Caco-2 (cell line): ENCODE measurements at regions not wholly inside any gene's neighbourhood (a gene's known extent, or its start where the extent isn't known, plus 50 kb on each side); places are given as distances from the start of the nearest gene placed in this dataset.
"Not testable (repeated sequence)": the region's sequence is repeated elsewhere in the genome, so short reads cannot be mapped to it uniquely, and the experiment has no call there.

Source experiments
- BruUV-seq: library from RNA; stranded (reverse); fragments of 400-500 nt; replicated peaks from 2 replicates; lab custom pipeline; 2021; lab: Mats Ljungman, UMichigan
- CTCF ChIA-PET: fragments of 300-600 bp; sonication (Branson Sonifier 250); formaldehyde crosslinking; loops from one replicate; lab custom pipeline; 2022; ENCODE audit warnings: antibody characterized with exemption; lab: Charles Lee
- POLR2A ChIA-PET: fragments of 300-600 bp; sonication (Branson Sonifier 250); formaldehyde crosslinking; loops from one replicate; lab custom pipeline; 2022; ENCODE audit warnings: antibody characterized with exemption; lab: Charles Lee
- DNase-seq, 2 experiments: peaks; one replicate each; pipeline versions ENCODE4 v3.0.0 to v3.0.0-alpha.2; 2020 to 2022
- H3K27me3 ChIP-seq: replicated peaks from 2 replicates; pipeline ENCODE4 v1.6.0; 2011; ENCODE audit warnings: low read length; ENCODE audit not compliant: control insufficient read depth, insufficient read depth
- H3K36me3 ChIP-seq: 2 replicates; pipeline ENCODE4 v1.5.1; 2011; ENCODE audit warnings: low read length; ENCODE audit not compliant: control insufficient read depth, insufficient read depth
- H3K4me1 ChIP-seq: fragments of 250-450 bp; sonication (Bioruptor Pico); 2 replicates; pipeline ENCODE4 v1.5.1; 2020; ENCODE audit warnings: mild to moderate bottlenecking
- H3K4me3 ChIP-seq: 2 replicates; pipeline ENCODE4 v1.5.1; 2011; ENCODE audit warnings: low read depth, mild to moderate bottlenecking, control low read depth, low read length
- H3K9me3 ChIP-seq: fragments of 250-450 bp; sonication (Bioruptor Pico); 2 replicates; pipeline ENCODE4 v1.5.1; 2020; ENCODE audit warnings: mild to moderate bottlenecking, moderate library complexity
- H3K27ac Mint-ChIP-seq: one replicate; pipeline ENCODE4 v1.8.0; 2022; ENCODE audit warnings: mixed read lengths; ENCODE audit not compliant: unreplicated experiment
- H3K27me3 Mint-ChIP-seq: one replicate; pipeline ENCODE4 v1.8.0; 2022; ENCODE audit warnings: mixed read lengths; ENCODE audit not compliant: insufficient read depth, unreplicated experiment
- H3K36me3 Mint-ChIP-seq: one replicate; pipeline ENCODE4 v1.8.0; 2022; ENCODE audit warnings: mild to moderate bottlenecking, mixed read lengths; ENCODE audit not compliant: insufficient read depth, unreplicated experiment
- H3K4me1 Mint-ChIP-seq: one replicate; pipeline ENCODE4 v1.8.0; 2022; ENCODE audit warnings: low read depth, mixed read lengths; ENCODE audit not compliant: unreplicated experiment
- H3K4me3 Mint-ChIP-seq: one replicate; pipeline ENCODE4 v1.8.0; 2022; ENCODE audit warnings: mild to moderate bottlenecking, moderate library complexity, mixed read lengths; ENCODE audit not compliant: unreplicated experiment
- H3K9me3 Mint-ChIP-seq: one replicate; pipeline ENCODE4 v1.8.0; 2022; ENCODE audit warnings: mixed read lengths; ENCODE audit not compliant: unreplicated experiment
- CTCF ChIP-seq, 2 experiments: fragments of 200-600 bp in 1 of 2; IDR thresholded peaks; 1 replicate in 1 of 2; 2 replicates in 1 of 2; pipeline versions ENCODE4 v1.5.1 to v1.8.0; 2011 to 2022; ENCODE audit warnings: antibody characterized with exemption in 1 of 2, control low read depth in 1 of 2, inconsistent platforms in 1 of 2, low read depth in 1 of 2, low read length in 1 of 2, mild to moderate bottlenecking in 1 of 2, moderate library complexity in 1 of 2; ENCODE audit not compliant: insufficient read depth in 1 of 2, severe bottlenecking in 1 of 2, unreplicated experiment in 1 of 2
- intact Hi-C: fragments of 100-400 bp; cut with micrococcal nuclease; formaldehyde crosslinking; loops from one replicate; pipeline ENCODE4 v1.10.0; 2022; ENCODE audit not compliant: unreplicated experiment

- H3K36me3 ChIP-seq, result no peaks in the 10 kb centered on the region
- H3K27ac Mint-ChIP-seq, result no peak overlapping the region
- no peak overlapping the region for H3K4me3 ChIP-seq
- peaks cover 6% of the 10 kb centered on the region for H3K27me3 Mint-ChIP-seq
- H3K27me3 ChIP-seq, result no peaks in the 10 kb centered on the region
- intact Hi-C loops, result no loop called here
- no peak for DNase-seq
- H3K9me3 Mint-ChIP-seq, result no peaks in the 10 kb centered on the region
- no peaks in the 10 kb centered on the region for H3K4me1 Mint-ChIP-seq
- ChIA-PET CTCF (no interaction called here), POLR2A (no interaction called here)
- H3K9me3 ChIP-seq, result no peaks in the 10 kb centered on the region
- no peaks in the 10 kb centered on the region for H3K36me3 Mint-ChIP-seq
- TF ChIP-seq CTCF (IDR thresholded peaks at IDR 0.05; ENCODE audit: insufficient read depth in 1 of 2, low read depth in 1 of 2, low read length in 1 of 2, severe bottlenecking in 1 of 2, unreplicated experiment in 1 of 2), result no peak
- no peaks in the 10 kb centered on the region for H3K4me1 ChIP-seq
- no peak overlapping the region for H3K4me3 Mint-ChIP-seq
- BruUV-seq, result no TSS peak
Observed at GRCh38 chr16:73399486-73399885, 351.6 kb upstream of the ZFHX3 start.

GRCh38 chr16:73398604-73399003, 350.7 kb upstream of the ZFHX3 start:
- H3K27me3 Mint-ChIP-seq, BruUV-seq, H3K9me3 Mint-ChIP-seq, H3K27ac Mint-ChIP-seq, DNase-seq, H3K4me3 Mint-ChIP-seq, CTCF ChIA-PET, H3K36me3 ChIP-seq, H3K4me1 Mint-ChIP-seq, H3K9me3 ChIP-seq, H3K4me3 ChIP-seq, H3K27me3 ChIP-seq, H3K36me3 Mint-ChIP-seq, H3K4me1 ChIP-seq, intact Hi-C loops: not testable (repeated sequence)
- POLR2A ChIA-PET, result interaction anchor here (0.7 kb wide), 1 partner anchor 875 kb away, joined by 9 read pairs; no protein-coding TSS in a partner anchor

GRCh38 chr16:73396556-73396955, 348.6 kb upstream of the ZFHX3 start:
- POLR2A ChIA-PET, result no interaction called here
- Histone ChIP-seq H3K4me3 (no peak overlapping the region), H3K4me1 (no peaks in the 10 kb centered on the region), H3K9me3 (no peaks in the 10 kb centered on the region), H3K36me3 (no peaks in the 10 kb centered on the region), H3K27me3 (no peaks in the 10 kb centered on the region)
- Mint-ChIP-seq H3K9me3 (no peaks in the 10 kb centered on the region), H3K27ac (no peak overlapping the region), H3K4me1 (no peaks in the 10 kb centered on the region), H3K4me3 (no peak overlapping the region), H3K27me3 (peaks cover 3% of the 10 kb centered on the region), H3K36me3 (no peaks in the 10 kb centered on the region)
- TF ChIP-seq CTCF (IDR thresholded peaks at IDR 0.05; ENCODE audit: insufficient read depth in 1 of 2, low read depth in 1 of 2, low read length in 1 of 2, severe bottlenecking in 1 of 2, unreplicated experiment in 1 of 2), result no peak
- intact Hi-C loops, result no loop called here
- DNase-seq, result no peak
- CTCF ChIA-PET, result no interaction called here
- no TSS peak for BruUV-seq

GRCh38 chr16:73390936-73391335, 343.0 kb upstream of the ZFHX3 start:
- H3K27me3 ChIP-seq, result no peaks in the 10 kb centered on the region
- intact Hi-C loops, result no loop called here
- CTCF ChIA-PET, result no interaction called here
- no TSS peak for BruUV-seq
- peaks cover 8% of the 10 kb centered on the region for H3K9me3 Mint-ChIP-seq
- H3K4me1 ChIP-seq, result no peaks in the 10 kb centered on the region
- TF ChIP-seq CTCF (IDR thresholded peaks at IDR 0.05; ENCODE audit: insufficient read depth in 1 of 2, low read depth in 1 of 2, low read length in 1 of 2, severe bottlenecking in 1 of 2, unreplicated experiment in 1 of 2), result no peak
- H3K4me1 Mint-ChIP-seq, result no peaks in the 10 kb centered on the region
- no peaks in the 10 kb centered on the region for H3K36me3 Mint-ChIP-seq
- H3K9me3 ChIP-seq, result no peaks in the 10 kb centered on the region
- H3K36me3 ChIP-seq, result no peaks in the 10 kb centered on the region
- POLR2A ChIA-PET, result no interaction called here
- DNase-seq, result no peak
- no peak overlapping the region for H3K27ac Mint-ChIP-seq
- H3K27me3 Mint-ChIP-seq, result peaks cover 7% of the 10 kb centered on the region
- no peak overlapping the region for H3K4me3 ChIP-seq
- H3K4me3 Mint-ChIP-seq, result no peak overlapping the region
